ENCODE measurements at regions not wholly inside any gene's neighbourhood (a gene's known extent, or its start where the extent isn't known, plus 50 kb on each side); places are given as distances from the start of the nearest gene placed in this dataset.

DNA sequence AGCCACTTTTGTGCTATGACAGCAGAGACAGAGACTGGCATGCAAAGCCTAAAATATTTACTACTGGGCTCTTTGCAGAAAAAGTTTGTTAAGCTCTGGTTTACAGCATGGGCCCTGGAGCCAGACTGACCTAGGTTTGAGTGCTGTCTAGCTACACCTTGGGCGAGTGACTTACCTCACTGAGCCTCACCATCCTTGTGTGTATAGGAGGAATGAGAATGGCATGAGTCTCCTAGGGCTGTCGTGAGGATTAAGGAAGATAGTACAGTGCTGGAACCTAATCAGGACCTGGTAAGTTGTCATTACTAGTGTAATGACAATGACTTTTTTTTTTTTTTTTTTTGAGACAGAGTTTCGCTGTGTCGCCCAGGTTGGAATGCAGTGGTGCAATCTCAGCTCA, 65.2 kb downstream of the MSX2 start:
- DNase-seq, result no peak

GRCh38 chr5:174785120-174785680, 60.8 kb downstream of the MSX2 start:
- DNase-seq, result no peak

Data from right kidney (tissue), 1 donor.